AG10803 (cell line): ENCODE measurements at regions not wholly inside any gene's neighbourhood (a gene's known extent, or its start where the extent isn't known, plus 50 kb on each side); places are given as distances from the start of the nearest gene placed in this dataset.

Experiments used
- DNase-seq: peaks from one replicate; pipeline ENCODE4 v3.0.0; 2010; ENCODE audit warnings: low read depth
- H3K4me3 ChIP-seq: 2 replicates; pipeline ENCODE4 v1.5.1; 2011; ENCODE audit warnings: mild to moderate bottlenecking, low read length, control low read depth
- CTCF ChIP-seq: conservative IDR thresholded peaks from 2 replicates; pipeline ENCODE4 v1.5.1; 2011; ENCODE audit warnings: mild to moderate bottlenecking, low read length, control low read depth, inconsistent platforms

DNA sequence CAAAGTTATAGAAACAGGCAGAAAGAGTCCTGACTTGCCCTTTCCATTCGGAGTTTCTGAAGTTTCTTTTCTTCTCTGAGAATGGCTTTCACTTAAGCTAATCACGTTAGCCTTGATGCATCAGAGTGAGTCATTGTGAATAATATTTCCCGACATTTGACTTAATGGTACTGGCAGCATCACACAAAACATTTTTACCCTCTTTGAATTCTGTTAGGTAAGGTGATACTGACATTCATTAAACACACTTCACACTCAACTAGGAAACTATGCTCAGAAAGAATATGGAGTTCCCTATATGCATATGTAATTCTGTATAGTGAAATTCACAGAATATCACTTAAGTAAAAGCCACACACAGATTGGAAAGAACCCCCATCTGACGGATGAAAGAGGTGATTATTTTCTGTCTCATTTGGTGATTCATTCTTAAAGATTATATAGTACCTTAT is 120.8 kb upstream of the ARHGAP20 start:
- no peak for TF ChIP-seq CTCF
- no peak overlapping the region for H3K4me3 ChIP-seq
- peak; percentile 31 for DNase-seq

GRCh38 chr11:110832539-110832938 is 120.3 kb upstream of the ARHGAP20 start:
- no peak for DNase-seq
- TF ChIP-seq CTCF: no peak
- H3K4me3 ChIP-seq: no peak overlapping the region

- H3K4me3 ChIP-seq: no peak overlapping the region
- no peak for DNase-seq
- no peak for TF ChIP-seq CTCF
Observed at GRCh38 chr11:110832080-110832479, 119.8 kb upstream of the ARHGAP20 start.

GRCh38 chr11:110830747-110831146 is 118.5 kb upstream of the ARHGAP20 start:
- no peak for TF ChIP-seq CTCF

GRCh38 chr11:110830344-110830743 is 118.1 kb upstream of the ARHGAP20 start:
- H3K4me3 ChIP-seq: no peak overlapping the region
- TF ChIP-seq CTCF: no peak
- DNase-seq: no peak

More at GRCh38 chr11:110830747-110831146, 118.5 kb upstream of the ARHGAP20 start:
- H3K4me3 ChIP-seq: no peak overlapping the region
- DNase-seq: peak; percentile 4

GRCh38 chr11:110829873-110830272 is 117.6 kb upstream of the ARHGAP20 start:
- DNase-seq: peak; percentile 4
- TF ChIP-seq CTCF: no peak
- H3K4me3 ChIP-seq: no peak overlapping the region

DNA sequence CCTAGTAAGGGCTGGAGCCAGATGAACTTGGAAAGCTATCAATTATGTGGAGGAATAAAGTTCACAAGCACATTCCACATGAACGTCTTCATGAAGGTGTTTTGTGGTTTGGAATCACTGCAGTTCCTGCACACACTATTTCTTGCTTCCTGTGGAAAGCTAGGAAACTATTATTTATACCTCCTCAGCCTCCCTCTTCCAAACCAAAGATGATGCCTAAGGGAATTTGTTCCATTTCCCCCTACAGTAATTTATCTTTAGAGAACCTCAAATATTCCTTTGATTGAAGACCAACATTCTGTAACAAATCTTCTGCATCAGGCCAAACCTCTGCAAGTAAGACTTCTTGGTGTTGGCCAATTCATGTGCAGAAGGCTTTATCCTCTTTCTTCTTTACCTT is 115.8 kb upstream of the ARHGAP20 start:
- TF ChIP-seq CTCF: no peak
- DNase-seq: peak; percentile 5
- H3K4me3 ChIP-seq: no peak overlapping the region
